ENCODE measurements at regions not wholly inside any gene's neighbourhood (a gene's known extent, or its start where the extent isn't known, plus 50 kb on each side); places are given as distances from the start of the nearest gene placed in this dataset.
"Not testable (repeated sequence)": the region's sequence is repeated elsewhere in the genome, so short reads cannot be mapped to it uniquely, and the experiment has no call there.

- no peak overlapping the region for H3K4me3 ChIP-seq (ENCODE audit: low read depth, low read length)
- no peak for TF ChIP-seq CTCF (IDR thresholded peaks at IDR 0.05; ENCODE audit: low read depth, low read length, missing control alignments)
- DNase-seq (ENCODE audit: low read depth): no peak
These were observed 111.5 kb downstream of the PSAT1 start for GRCh38 chr9:78408388-78408787.

- H3K4me3 ChIP-seq (ENCODE audit: low read depth, low read length); DNase-seq (ENCODE audit: low read depth): not testable (repeated sequence)
These were observed 113.1 kb downstream of the PSAT1 start for GRCh38 chr9:78409928-78410510.

- DNase-seq (ENCODE audit: low read depth): no peak
- no peak overlapping the region for H3K4me3 ChIP-seq (ENCODE audit: low read depth, low read length)
- no peak for TF ChIP-seq CTCF (IDR thresholded peaks at IDR 0.05; ENCODE audit: low read depth, low read length, missing control alignments)
These were observed 125.4 kb downstream of the PSAT1 start for GRCh38 chr9:78422309-78422708.

GRCh38 chr9:78424299-78424698 lies 127.4 kb downstream of the PSAT1 start:
- H3K4me3 ChIP-seq (ENCODE audit: low read depth, low read length): no peak overlapping the region
- no peak for TF ChIP-seq CTCF (IDR thresholded peaks at IDR 0.05; ENCODE audit: low read depth, low read length, missing control alignments)

GRCh38 chr9:78428640-78429039 lies 131.7 kb downstream of the PSAT1 start:
- DNase-seq (ENCODE audit: low read depth): no peak
- H3K4me3 ChIP-seq (ENCODE audit: low read depth, low read length): no peak overlapping the region
- TF ChIP-seq CTCF (IDR thresholded peaks at IDR 0.05; ENCODE audit: low read depth, low read length, missing control alignments): no peak

More at GRCh38 chr9:78424299-78424698, 127.4 kb downstream of the PSAT1 start:
- DNase-seq (ENCODE audit: low read depth): no peak

- no peak for DNase-seq (ENCODE audit: low read depth)
- H3K4me3 ChIP-seq (ENCODE audit: low read depth, low read length): no peak overlapping the region
- no peak for TF ChIP-seq CTCF (IDR thresholded peaks at IDR 0.05; ENCODE audit: low read depth, low read length, missing control alignments)
These were observed 133.5 kb downstream of the PSAT1 start for GRCh38 chr9:78430387-78430786.

GRCh38 chr9:78431039-78431438 lies 134.1 kb downstream of the PSAT1 start:
- DNase-seq (ENCODE audit: low read depth); H3K4me3 ChIP-seq (ENCODE audit: low read depth, low read length): not testable (repeated sequence)

- DNase-seq (ENCODE audit: low read depth): no peak
- TF ChIP-seq CTCF (IDR thresholded peaks at IDR 0.05; ENCODE audit: low read depth, low read length, missing control alignments): no peak
- no peak overlapping the region for H3K4me3 ChIP-seq (ENCODE audit: low read depth, low read length)
These were observed 139.9 kb downstream of the PSAT1 start for GRCh38 chr9:78436873-78437272.
